Vagina (tissue), 2 donors: ENCODE measurements at regions not wholly inside any gene's neighbourhood (a gene's known extent, or its start where the extent isn't known, plus 50 kb on each side); places are given as distances from the start of the nearest gene placed in this dataset.

ENCODE experiments used
- POLR2A ChIP-seq, 2 donors: fragments of 450-650 bp; IDR thresholded peaks; one replicate each; pipeline ENCODE4 v1.6.1; 2017; ENCODE audit warnings: antibody characterized with exemption in 2 of 2, mild to moderate bottlenecking in 2 of 2, moderate library complexity in 2 of 2
- POLR2AphosphoS5 ChIP-seq, 2 donors: sonication (generic); formaldehyde crosslinking; IDR thresholded peaks; one replicate each; pipeline ENCODE4 v1.9.0; 2017; ENCODE audit warnings: antibody characterized with exemption in 2 of 2, mild to moderate bottlenecking in 2 of 2, low read depth in 1 of 2; ENCODE audit not compliant: insufficient read depth in 1 of 2
- TF ChIP-seq, protein P1 (sequence below), 3 experiments: fragments of 450-650 bp in 2 of 3; fragments of 200-600 bp in 1 of 3; sonication (generic) in 1 of 3; IDR thresholded peaks; one replicate each; pipeline ENCODE4 v1.5.1; 2017 to 2019; ENCODE audit warnings: antibody characterized with exemption in 3 of 3, mild to moderate bottlenecking in 2 of 3, moderate library complexity in 2 of 3

DNA sequence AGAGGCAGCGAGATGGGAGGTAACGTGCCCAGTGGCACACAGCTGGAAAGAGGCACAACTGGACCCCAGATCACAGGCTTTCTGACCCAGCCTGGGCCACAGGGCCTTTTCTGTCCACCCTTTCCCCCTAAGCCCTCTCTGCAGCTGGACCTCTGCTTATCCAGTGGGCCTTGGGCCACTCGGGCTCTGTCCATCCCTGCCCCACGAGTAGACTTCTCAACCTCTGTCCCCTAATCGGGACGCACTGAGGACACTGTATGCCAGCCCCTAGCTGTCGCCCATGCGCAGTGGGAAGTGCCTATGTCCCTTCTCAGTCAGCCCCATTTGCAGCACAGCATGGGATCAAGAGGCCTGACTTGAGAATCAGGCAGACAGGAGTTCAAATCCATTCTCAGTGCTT lies 65.6 kb upstream of the NEURL1B start:
- TF ChIP-seq POLR2AphosphoS5 (IDR thresholded peaks at IDR 0.05; ENCODE audit: insufficient read depth in 1 of 2, low read depth in 1 of 2) (no peak), POLR2A (IDR thresholded peaks at IDR 0.05) (no peak)
- TF ChIP-seq, protein P1, sequence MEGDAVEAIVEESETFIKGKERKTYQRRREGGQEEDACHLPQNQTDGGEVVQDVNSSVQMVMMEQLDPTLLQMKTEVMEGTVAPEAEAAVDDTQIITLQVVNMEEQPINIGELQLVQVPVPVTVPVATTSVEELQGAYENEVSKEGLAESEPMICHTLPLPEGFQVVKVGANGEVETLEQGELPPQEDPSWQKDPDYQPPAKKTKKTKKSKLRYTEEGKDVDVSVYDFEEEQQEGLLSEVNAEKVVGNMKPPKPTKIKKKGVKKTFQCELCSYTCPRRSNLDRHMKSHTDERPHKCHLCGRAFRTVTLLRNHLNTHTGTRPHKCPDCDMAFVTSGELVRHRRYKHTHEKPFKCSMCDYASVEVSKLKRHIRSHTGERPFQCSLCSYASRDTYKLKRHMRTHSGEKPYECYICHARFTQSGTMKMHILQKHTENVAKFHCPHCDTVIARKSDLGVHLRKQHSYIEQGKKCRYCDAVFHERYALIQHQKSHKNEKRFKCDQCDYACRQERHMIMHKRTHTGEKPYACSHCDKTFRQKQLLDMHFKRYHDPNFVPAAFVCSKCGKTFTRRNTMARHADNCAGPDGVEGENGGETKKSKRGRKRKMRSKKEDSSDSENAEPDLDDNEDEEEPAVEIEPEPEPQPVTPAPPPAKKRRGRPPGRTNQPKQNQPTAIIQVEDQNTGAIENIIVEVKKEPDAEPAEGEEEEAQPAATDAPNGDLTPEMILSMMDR (IDR thresholded peaks at IDR 0.05): no peak
